ENCODE measurements at regions not wholly inside any gene's neighbourhood (a gene's known extent, or its start where the extent isn't known, plus 50 kb on each side); places are given as distances from the start of the nearest gene placed in this dataset.

DNA sequence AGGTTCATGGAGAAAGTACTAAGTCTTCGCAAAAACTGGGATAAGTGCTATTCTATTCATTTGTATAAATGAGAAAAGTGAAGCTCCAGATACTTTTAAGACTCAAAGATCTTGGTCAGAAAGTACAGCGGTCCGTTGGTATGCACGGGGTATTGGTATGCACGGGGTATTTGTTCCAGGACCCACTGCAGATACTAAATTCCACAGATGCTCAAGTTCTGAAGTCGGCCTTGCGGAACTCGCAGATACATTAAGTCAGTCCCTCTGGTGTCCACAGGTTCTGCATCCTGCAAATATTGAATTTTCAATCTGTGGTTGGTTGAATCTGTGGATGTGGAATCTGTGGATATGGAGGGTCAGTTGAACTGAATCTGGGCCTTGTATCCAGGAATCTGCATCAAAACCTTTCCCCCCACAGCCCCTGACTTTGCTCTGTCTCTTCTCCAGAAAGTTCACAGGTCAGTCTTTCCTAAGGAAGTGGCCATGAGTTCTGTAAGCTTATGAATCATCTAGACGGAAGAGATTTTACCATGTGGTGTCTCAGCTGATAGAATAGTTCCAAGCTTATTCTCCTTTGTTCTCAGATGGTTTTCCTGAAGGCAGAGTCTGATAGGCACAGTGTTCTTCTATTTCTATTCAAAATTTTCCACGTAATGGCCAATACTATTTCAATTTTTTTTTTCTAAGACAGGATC, 274.7 kb downstream of the NEDD1 start:
- DNase-seq (ENCODE audit: low read depth), result no peak

DNA sequence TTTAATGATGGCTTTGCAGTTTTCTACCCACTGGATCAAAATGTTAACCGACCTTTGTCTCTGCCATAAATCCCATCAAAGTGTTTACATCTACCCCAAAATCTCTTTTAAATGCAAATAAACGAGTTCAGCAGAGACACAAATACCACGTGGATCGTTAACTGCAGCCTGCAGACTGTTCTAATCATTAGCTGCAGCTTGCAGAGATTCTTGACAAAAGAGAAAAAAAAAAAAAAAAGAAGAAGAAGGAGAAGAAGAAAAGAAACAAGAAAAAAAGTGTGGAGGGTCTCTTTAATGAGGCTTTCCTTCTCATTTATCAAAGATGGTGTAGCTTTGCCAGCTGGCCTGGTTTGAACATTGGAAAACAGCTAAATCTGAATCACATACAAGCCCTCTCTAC, 275.7 kb downstream of the NEDD1 start:
- no peak for DNase-seq (ENCODE audit: low read depth)

DNA sequence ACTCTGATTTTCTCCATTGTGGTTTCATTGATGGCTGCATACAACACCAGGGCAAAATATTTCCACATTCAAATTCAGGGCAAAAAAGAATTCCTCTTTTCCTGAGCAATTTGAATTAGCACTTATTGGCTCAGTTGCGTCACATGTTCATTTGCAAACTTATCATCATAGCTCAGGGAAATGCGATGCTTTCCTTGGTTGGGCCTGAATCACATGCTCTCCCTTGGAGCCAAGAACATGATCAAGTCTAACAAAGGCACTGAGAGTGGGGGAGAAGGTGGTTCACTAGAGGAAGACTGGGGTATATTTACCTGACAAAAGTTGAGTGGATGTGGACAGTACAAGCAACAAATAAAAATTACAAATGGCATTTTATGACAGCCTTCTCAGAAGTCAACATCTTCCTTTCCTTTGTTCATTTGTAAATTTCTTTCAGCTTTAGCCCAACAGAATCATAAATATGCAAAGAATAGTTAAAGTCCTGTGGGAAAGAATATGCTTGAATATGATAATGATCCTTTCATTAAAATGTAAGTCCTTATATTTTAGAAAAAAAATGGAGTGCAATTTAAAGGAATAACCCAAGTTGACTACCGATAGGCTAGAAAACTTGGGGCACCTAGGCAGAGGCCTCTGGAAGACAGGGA, 277.2 kb downstream of the NEDD1 start:
- no peak for DNase-seq (ENCODE audit: low read depth)

DNA sequence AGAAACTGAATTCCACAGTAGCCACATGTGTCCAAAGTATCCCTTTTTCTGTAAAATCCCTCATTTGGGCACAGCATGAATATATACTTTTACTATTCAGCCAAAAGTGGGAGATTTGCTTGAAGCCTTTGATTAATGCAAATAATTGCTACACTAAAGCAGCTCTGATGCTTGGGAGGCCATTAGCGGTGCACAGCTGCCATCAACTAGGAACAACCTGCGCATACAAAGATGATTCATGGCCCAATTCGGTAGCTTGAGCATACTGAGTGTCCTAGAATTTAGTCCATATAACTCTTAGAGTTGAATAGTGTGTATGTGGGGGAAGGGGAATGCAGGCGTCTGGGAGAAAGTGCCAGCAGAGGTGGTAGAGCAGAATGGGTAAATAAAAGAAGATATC, 277.0 kb upstream of the RMST start:
- no peak for DNase-seq (ENCODE audit: low read depth)

DNA sequence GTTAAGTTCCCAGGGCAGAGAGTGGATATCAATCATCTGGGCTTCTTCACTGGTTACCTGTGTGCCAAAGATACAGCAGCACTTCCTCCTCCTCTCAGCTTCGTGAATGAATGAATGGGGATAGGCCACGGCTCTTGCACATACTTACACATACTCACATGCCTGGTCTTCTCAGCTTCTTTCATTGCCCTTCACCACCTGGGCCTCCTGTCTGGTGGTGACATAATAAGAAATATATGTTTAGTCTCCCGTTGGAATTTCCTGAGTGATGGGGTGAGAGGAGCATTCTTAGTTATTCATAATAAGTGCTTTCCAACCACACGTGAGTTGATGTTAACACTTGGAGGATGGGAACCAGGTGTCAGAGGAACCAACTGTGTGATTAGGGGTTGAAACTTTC, 268.1 kb upstream of the RMST start:
- DNase-seq (ENCODE audit: low read depth), result no peak

DNA sequence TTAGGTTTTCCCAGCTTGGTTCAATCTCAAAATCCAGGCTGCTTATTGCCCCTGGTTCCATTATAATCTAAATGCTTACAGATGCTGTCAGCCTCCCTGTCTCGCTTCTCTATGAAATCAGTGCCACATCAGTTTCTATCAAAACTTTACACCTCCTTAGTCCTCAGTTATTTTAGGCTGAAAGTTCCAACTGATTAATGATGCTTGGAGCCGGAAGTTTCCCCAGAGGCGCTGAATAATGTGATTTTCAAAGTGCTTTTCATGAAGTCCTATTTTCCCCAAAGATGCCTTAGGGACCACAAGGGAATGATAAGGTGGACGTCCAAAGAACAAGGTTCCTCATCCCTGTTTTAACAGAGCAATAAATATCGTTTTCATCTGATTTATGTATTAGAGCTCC, 262.4 kb upstream of the RMST start:
- no peak for DNase-seq (ENCODE audit: low read depth)

DNA sequence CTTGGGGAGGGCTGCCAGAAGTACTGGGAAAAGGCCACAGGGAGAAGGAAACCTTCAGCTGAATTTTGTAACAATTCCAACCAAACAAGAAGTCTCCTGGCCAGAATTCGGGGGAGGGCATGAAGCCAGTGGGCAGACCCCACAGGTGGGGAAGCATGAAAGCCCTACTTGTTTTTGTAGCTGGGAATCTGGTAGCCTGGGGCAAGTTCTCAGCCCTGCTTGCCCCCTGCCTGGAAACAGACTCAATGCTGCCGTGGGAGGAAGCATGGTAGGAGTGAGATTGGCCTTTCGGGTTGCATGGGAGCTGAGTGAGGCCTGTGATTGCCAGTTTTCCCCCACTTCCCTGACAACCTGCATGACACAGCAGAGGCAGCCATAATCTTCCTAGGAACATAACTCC, 259.2 kb upstream of the RMST start:
- DNase-seq (ENCODE audit: low read depth), result no peak

DNA sequence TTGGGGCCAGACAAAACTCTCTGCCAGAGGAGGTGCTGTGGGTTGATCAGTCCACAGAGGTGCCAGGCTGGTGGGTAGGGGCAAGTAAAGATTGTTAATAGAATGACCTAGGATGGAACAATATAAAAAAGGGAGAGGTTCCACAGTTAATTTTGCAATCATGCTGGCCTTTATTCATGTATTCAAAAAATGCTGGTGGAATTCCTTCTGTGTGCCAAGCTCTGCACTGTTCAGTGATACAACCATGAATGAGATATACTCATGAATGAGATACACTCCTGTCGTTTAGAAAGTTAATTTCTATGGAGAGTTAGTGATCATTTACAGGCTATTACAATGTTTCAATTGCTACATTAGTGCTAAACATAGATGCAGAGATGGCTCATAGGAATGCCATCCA, 252.6 kb upstream of the RMST start:
- DNase-seq (ENCODE audit: low read depth), result no peak

DNA sequence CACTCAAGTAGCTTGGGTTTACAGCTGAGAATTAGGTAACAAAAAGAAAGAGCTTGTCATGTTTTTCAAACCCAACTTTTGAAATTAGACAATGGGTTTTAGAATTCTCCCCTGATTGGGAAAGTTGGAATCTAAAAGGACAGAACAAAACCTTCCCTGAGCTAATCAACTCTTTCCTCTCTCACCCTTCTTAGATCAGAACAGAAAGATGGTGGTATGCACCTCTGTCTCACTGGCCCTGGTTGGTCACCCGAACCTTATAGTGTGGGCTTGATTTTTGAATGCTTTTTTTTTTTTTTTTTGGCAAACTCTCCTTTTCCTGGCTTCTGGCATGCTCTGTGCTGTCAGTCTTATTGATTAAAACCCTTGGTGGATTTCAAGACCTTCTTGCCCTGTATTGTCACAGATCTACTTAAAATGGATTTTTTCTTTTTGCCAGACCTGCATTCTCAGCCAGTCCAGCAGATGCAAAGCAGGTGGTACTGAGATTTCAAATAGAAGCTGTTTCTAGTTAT, 251.1 kb upstream of the RMST start:
- no peak for DNase-seq (ENCODE audit: low read depth)

DNA sequence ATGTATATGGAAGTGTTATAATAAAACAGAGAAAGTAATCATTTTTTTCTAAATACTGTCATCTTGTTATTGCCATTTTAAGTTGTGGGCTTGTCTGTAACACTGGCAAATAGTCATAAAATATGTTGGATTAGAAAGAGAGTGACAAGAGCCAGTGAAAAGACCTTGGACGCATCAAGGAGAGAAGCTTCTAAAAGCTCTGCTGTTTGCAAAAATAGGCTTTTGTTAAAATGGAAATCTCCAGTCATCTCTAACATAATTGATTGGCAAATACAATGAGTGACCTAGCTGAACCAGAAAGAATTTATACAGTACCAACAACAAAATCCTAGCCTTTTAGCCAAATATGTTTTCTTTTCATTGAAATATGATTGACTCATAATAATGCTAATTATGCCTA, 245.8 kb upstream of the RMST start:
- DNase-seq (ENCODE audit: low read depth), result no peak

DNA sequence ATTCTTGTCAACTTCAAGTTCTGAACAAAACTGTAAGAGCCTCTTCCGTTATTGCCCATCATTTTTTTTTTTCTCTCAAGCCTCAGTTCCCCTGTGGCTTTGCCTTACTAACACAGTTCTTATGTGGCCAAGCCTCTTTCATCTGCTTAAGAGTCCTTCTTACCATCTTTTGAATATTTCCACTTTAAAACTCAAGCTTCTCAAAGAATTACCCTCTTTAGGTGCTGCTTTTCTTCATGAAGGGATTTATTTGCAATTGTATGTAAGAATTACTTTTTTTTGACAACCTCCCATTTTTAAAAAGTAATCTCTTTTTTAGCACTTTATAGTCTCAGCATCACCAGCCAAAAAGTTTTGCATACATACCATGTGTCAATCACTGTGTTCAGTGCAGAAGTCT, 240.2 kb upstream of the RMST start:
- DNase-seq (ENCODE audit: low read depth), result no peak

DNA sequence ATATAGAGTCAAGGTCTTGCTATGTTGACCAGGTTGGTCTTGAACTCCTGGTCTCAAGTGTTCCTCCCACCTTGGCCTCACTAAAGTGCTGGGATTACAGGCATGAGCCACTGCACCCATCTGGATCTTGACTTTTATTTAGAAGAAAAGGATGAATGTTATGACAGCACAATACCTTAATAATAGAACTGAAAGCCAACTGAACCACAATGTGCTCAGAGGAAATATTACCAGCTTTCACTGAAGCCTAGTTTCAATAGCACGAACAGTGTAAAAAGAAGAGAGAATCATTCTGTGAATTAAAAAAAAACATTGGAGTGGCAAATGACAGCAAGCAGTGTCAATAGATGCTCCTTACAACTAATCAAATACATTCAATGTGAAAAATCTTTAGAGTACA, 239.2 kb upstream of the RMST start:
- DNase-seq (ENCODE audit: low read depth), result no peak

DNA sequence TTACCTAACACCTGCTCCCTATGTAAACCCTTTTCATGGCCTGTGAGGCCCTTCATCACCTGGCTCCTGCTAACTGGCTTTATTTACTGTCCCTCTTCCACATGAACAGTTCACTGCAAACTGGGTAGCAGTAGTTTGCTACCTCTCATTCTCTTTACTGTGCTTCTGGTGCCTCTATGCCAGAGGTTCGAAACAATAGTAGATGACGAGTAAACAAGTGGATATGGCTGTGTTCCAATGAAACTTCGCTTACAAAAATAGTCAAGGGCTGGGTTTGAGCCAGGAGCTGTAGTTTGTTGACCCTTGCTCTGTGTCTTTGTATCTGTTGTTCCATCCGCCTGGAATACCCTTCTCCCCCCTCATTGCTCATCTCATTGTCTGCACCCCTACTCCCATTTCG, 233.6 kb upstream of the RMST start:
- no peak for DNase-seq (ENCODE audit: low read depth)

DNA sequence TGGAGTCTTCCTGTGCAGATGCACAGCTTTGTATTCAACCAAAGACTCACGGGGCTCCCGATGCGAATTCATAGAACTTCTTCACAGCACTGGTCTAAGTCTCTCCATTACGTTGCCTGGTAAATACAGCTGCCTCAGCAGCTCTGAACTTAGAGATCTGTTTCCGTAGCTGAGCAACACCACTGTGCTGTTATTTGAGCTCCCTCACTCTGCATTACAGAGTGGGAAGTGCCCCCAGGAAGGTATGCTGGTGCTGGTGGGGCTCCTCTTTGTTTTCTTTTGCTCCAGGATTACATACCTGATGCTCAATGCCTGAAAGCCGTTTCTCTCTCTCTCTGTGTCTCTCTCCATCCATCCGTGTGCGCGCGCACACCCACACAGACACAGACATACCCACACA, 227.5 kb upstream of the RMST start:
- DNase-seq (ENCODE audit: low read depth), result no peak

DNA sequence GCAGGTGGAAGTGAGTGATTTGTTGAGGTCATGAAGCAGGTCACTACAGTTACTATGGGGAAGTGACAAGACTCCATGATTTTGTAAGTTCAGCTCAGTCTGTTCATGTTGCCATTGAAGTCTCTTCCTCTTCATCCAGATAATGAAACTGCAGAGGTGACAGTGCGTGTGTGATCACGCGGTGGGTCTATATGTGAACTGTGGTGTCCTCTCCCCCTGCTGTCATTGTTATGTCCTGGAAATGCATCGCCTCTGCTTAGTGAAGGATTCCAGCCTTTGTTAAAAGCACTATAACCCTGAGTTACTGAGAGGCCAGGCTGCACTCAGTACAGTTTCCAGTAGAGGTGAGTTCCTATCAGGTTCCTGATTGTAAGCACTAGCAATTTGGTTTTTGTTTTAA, 216.2 kb upstream of the RMST start:
- DNase-seq (ENCODE audit: low read depth), result no peak

DNA sequence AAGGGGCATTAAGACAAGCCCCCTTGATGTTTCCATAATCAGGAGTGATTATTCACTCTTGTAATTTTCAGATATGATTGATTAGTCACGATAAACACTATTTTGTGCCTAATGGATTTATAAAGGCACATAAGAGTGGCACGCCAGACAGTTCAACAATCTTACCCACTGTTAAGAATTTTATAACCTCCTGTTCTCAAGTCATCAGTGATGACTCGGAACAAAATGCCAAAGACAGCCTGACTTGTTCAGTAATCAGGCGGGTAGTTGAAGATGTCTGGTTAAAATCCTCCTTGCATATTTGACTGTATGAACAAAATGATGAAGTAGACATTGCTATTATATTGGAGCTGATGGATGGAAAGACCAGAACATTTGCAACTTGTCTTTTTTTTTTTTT, 212.1 kb upstream of the RMST start:
- no peak for DNase-seq (ENCODE audit: low read depth)

DNA sequence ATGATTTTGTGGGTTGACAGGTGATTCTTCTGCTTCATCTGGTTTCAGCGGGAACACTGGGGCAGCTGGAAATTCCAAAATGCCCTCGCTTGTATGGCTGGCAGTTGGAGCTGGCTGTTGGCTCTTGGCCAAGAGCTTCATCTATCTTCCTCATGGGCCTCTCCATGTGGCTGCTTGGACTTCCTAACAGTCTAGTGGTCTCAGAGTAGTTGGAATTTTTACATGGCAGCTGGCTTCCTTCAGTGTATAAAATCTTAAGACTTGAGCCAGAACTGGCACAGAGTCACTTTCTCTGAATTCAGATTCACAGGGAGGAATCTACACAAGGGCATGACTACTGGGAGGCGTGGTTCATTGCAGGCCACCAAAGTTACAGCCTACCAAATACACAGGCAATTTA, 204.9 kb upstream of the RMST start:
- DNase-seq (ENCODE audit: low read depth), result no peak

DNA sequence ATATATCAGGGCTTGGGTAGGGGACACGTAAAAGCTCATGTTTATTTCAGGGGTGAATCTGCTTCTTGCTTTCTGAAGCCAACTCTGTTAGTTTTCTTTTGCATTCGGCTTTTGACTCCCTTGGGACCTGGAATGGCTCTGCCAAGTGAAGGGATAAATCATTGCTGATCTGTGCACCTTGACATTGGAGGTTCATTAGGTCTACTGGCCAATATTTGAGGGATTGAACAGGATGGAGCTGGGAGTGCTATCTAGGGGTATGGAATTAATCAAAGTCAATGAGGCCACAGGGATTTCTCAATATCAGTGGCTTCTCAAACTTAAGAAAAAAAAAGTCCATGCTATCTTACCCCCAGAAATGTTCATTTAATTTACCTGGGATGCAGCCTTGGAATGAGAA, 203.5 kb upstream of the RMST start:
- no peak for DNase-seq (ENCODE audit: low read depth)

DNA sequence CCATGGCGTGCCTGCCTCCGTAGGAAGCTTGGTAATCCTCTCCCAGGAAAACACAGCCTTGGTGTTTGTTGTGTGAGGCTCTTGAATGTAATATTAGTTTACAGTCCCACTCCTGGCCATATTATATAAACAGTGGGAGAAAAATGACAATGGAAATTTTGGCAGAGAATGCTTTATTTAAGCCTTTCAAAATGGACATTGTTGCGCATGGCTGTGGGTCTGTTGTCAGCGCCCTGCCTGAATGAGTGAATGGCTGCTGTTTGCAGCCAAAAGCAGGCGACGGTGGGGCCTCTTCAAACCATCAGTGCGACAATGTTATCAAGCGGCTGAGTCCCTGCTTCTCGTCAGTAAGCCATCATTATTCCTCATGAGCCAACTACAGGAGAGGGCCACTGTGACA, 201.8 kb upstream of the RMST start:
- no peak for DNase-seq (ENCODE audit: low read depth)

DNA sequence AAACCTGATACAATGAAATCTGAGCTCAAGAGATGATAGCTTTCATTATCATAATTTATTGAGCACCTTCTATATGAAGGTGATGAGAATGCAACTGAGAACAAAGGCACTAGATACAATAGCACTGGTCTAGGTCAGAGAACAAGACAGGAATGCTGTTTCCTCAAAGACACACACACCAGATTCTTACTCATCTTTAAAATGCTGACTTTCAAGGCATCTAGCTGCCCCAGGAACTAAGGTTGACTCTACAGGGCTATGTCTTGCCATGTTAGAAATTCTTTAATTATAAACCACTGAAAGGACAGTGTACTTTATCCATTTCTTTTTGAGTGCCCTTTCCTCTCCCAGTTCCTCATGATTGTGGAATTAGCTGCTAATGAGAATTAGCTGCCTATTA, 195.4 kb upstream of the RMST start:
- DNase-seq (ENCODE audit: low read depth), result no peak

DNA sequence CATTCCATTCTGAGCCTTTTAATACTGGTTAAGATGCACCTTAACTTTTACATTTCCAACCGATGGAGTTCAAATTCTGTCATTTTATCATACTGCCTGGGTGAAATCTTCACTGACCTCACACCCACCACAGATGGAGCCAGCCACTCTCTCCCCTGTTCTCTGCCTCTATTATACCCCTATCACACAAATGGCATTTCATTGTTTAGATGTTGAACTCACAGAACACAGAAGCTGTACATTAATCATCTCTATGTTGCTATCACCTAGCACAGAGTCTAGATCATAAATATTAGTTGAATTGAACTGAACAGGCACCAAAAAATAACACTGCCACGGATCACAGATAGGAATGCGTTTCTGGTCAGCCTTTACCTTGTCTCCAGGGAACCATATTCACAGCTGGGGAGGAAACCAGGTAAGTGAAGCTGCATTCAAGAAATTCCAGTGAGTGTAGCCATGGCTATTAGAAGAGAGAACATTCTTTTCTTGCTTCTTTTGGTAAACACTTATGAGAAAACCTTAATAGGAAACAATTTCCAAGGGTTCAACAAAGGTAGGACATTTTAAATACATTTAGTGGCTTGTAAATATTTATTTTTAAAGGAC, 194.9 kb upstream of the RMST start:
- DNase-seq (ENCODE audit: low read depth), result no peak

DNA sequence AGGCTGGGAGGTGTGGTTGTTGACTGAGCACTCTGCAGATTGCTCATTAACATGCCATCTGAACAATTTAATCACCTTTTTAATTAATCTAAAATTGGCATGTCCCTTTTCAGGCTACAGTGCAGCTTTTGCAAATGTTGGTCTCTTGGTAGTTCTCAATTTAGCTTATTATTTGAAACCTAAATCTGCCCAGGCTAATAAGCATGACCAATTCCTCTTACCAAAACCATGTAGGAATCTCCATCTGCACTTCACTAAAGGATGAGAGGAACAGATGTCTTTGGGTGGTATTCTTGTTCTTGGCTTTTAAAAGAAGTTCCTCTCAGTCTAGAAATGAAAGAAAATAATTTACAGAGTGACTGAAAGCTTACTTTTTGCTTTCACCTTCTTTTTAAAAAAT, 190.1 kb upstream of the RMST start:
- DNase-seq (ENCODE audit: low read depth), result no peak

DNA sequence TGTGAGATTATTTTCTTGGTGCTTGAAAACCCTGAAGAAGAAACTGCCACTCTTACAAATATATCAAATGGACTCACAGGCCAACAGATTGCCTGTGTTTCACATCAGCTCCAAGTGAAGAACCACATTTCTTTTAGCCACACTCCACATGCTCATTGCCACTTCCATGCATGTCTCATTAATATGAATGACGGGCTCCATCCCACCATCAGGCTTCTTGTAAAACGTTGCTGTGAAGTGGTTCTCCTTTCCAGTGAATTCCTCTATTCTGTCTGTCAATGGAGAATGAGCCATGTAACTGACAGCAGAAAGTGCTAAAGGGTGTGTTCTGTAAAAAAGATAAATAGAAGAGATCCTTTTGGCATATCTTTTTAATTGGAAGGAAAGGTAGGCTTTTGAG, 188.2 kb upstream of the RMST start:
- no peak for DNase-seq (ENCODE audit: low read depth)

DNA sequence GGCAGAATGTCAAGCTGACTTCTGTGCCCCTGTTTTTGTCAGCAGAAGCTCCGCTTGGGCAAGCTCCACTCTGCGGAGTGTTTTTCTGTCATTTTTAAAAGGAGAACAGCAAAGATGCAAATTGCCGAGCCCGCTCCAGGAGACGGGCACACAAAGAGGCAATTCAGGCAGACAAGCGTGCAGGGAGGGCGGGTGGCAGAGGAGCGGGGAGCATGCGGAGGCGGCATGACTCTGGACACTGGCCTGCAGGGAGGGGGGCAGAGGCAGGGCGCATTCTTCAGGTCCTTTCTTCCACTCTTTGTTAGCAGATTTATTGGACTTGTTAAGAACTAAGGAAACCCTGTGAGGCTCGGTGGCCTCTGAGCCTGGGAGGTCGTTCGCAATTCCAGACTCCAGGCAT, 187.3 kb upstream of the RMST start:
- no peak for DNase-seq (ENCODE audit: low read depth)
